GM19240 (cell line): ENCODE measurements at regions not wholly inside any gene's neighbourhood (a gene's known extent, or its start where the extent isn't known, plus 50 kb on each side); places are given as distances from the start of the nearest gene placed in this dataset.
"Not testable (repeated sequence)": the region's sequence is repeated elsewhere in the genome, so short reads cannot be mapped to it uniquely, and the experiment has no call there.

Source experiments
- DNase-seq: peaks from one replicate; pipeline ENCODE4 v3.0.0; 2011; ENCODE audit warnings: low spot score; ENCODE audit not compliant: insufficient read length

GRCh38 chrX:46367491-46367890, 177.7 kb downstream of the ZNF674 start:
- no peak for DNase-seq

- no peak for DNase-seq
These were observed 178.6 kb downstream of the ZNF674 start for GRCh38 chrX:46366381-46367207.

GRCh38 chrX:46354481-46354880, 190.7 kb downstream of the ZNF674 start:
- no peak for DNase-seq

GRCh38 chrX:46341767-46342322, 203.4 kb downstream of the ZNF674 start:
- DNase-seq = no peak

- no peak for DNase-seq
These were observed 204.5 kb downstream of the ZNF674 start for GRCh38 chrX:46340696-46341095.

- DNase-seq = no peak
These were observed 211.7 kb downstream of the ZNF674 start for GRCh38 chrX:46333550-46333949.

- DNase-seq = no peak
These were observed 214.2 kb downstream of the ZNF674 start for GRCh38 chrX:46330981-46331380.

- no peak for DNase-seq
These were observed 214.7 kb downstream of the ZNF674 start for GRCh38 chrX:46330513-46330912.

GRCh38 chrX:46328133-46328532, 217.1 kb downstream of the ZNF674 start:
- no peak for DNase-seq

- no peak for DNase-seq
These were observed 217.6 kb downstream of the ZNF674 start for GRCh38 chrX:46327566-46328115.

- DNase-seq = no peak
These were observed 219.1 kb downstream of the ZNF674 start for GRCh38 chrX:46326161-46326560.

- DNase-seq = no peak
These were observed 219.8 kb downstream of the ZNF674 start for GRCh38 chrX:46325312-46325877.

- DNase-seq = no peak
These were observed 221.1 kb downstream of the ZNF674 start for GRCh38 chrX:46324166-46324565.

- DNase-seq = not testable (repeated sequence)
These were observed 222.3 kb downstream of the ZNF674 start for GRCh38 chrX:46322929-46323328.

GRCh38 chrX:46321676-46322075, 223.5 kb downstream of the ZNF674 start:
- DNase-seq = no peak

- DNase-seq = no peak
These were observed 225.5 kb downstream of the ZNF674 start for GRCh38 chrX:46319750-46320149.

- DNase-seq = no peak
These were observed 226.7 kb downstream of the ZNF674 start for GRCh38 chrX:46318551-46318950.

GRCh38 chrX:46317163-46317562, 228.1 kb downstream of the ZNF674 start:
- no peak for DNase-seq

GRCh38 chrX:46311581-46312120, 233.6 kb downstream of the ZNF674 start:
- no peak for DNase-seq

- no peak for DNase-seq
These were observed 234.3 kb downstream of the ZNF674 start for GRCh38 chrX:46310815-46311497.

- DNase-seq = no peak
These were observed 237.1 kb downstream of the ZNF674 start for GRCh38 chrX:46308110-46308509.

- DNase-seq = no peak
These were observed 239.1 kb downstream of the ZNF674 start for GRCh38 chrX:46306103-46306502.
